NCI-H345 treated with DMSO at 0.1 percent for 48 hours (cell line): ENCODE measurements at regions not wholly inside any gene's neighbourhood (a gene's known extent, or its start where the extent isn't known, plus 50 kb on each side); places are given as distances from the start of the nearest gene placed in this dataset.
A peak's percentile ranks its signal among the peaks of the same experiment; 100 is the strongest.
"Not testable (repeated sequence)": the region's sequence is repeated elsewhere in the genome, so short reads cannot be mapped to it uniquely, and the experiment has no call there.

ENCODE experiments used
- DNase-seq: peaks from one replicate; lab custom pipeline; 2025; ENCODE audit not compliant: unreplicated experiment; lab: John Stamatoyannopoulos, UW

- DNase-seq = no peak
Observed at GRCh38 chr10:78655979-78656378, 412.8 kb upstream of the ZMIZ1 start.

GRCh38 chr10:78656417-78657162, 412.2 kb upstream of the ZMIZ1 start:
- DNase-seq = no peak

GRCh38 chr10:78657163-78657861, 411.5 kb upstream of the ZMIZ1 start:
- DNase-seq = no peak

GRCh38 chr10:78657862-78658165, 411.0 kb upstream of the ZMIZ1 start:
- no peak for DNase-seq

GRCh38 chr10:78658645-78659597, 409.8 kb upstream of the ZMIZ1 start:
- DNase-seq = no peak

GRCh38 chr10:78659598-78659967, 409.2 kb upstream of the ZMIZ1 start:
- DNase-seq = no peak

GRCh38 chr10:78660446-78661106, 408.2 kb upstream of the ZMIZ1 start:
- no peak for DNase-seq

GRCh38 chr10:78663721-78664120, 405.0 kb upstream of the ZMIZ1 start:
- no peak for DNase-seq

- no peak for DNase-seq
Observed at GRCh38 chr10:78664929-78665553, 403.7 kb upstream of the ZMIZ1 start.

GRCh38 chr10:78672918-78673317, 395.8 kb upstream of the ZMIZ1 start:
- no peak for DNase-seq

- DNase-seq = not testable (repeated sequence)
Observed at GRCh38 chr10:78681141-78681540, 387.6 kb upstream of the ZMIZ1 start.

GRCh38 chr10:78681986-78682385, 386.8 kb upstream of the ZMIZ1 start:
- peak; percentile 27 for DNase-seq

GRCh38 chr10:78684947-78685346, 383.8 kb upstream of the ZMIZ1 start:
- peak; percentile 25 for DNase-seq

- DNase-seq = no peak
Observed at GRCh38 chr10:78685466-78686103, 383.2 kb upstream of the ZMIZ1 start.

- no peak for DNase-seq
Observed at GRCh38 chr10:78686444-78687060, 382.2 kb upstream of the ZMIZ1 start.

GRCh38 chr10:78687626-78688025, 381.1 kb upstream of the ZMIZ1 start:
- no peak for DNase-seq

GRCh38 chr10:78688230-78688900, 380.4 kb upstream of the ZMIZ1 start:
- DNase-seq = no peak

- DNase-seq = peak; percentile 92
Observed at GRCh38 chr10:78688901-78689583, 379.7 kb upstream of the ZMIZ1 start.

- DNase-seq = no peak
Observed at GRCh38 chr10:78689584-78689935, 379.2 kb upstream of the ZMIZ1 start.
